ENCODE measurements at regions not wholly inside any gene's neighbourhood (a gene's known extent, or its start where the extent isn't known, plus 50 kb on each side); places are given as distances from the start of the nearest gene placed in this dataset.

GRCh38 chr15:70323111-70323851 is 225.6 kb upstream of the TLE3 start:
- no peak for DNase-seq (ENCODE audit: low read depth)
- no peak for TF ChIP-seq CTCF (conservative IDR thresholded peaks at IDR 0.05; ENCODE audit: low read depth, low read length)
- no peak overlapping the region for H3K4me3 ChIP-seq (ENCODE audit: low read depth, low read length)

- no peak for DNase-seq (ENCODE audit: low read depth)
- no peak overlapping the region for H3K4me3 ChIP-seq (ENCODE audit: low read depth, low read length)
- TF ChIP-seq CTCF (conservative IDR thresholded peaks at IDR 0.05; ENCODE audit: low read depth, low read length): no peak
These were observed 224.4 kb upstream of the TLE3 start for GRCh38 chr15:70322051-70322668.

- TF ChIP-seq CTCF (conservative IDR thresholded peaks at IDR 0.05; ENCODE audit: low read depth, low read length): no peak
- no peak for DNase-seq (ENCODE audit: low read depth)
- no peak overlapping the region for H3K4me3 ChIP-seq (ENCODE audit: low read depth, low read length)
These were observed 223.6 kb upstream of the TLE3 start for GRCh38 chr15:70321172-70321819.

GRCh38 chr15:70320482-70320881 is 222.8 kb upstream of the TLE3 start:
- H3K4me3 ChIP-seq (ENCODE audit: low read depth, low read length): no peak overlapping the region
- no peak for TF ChIP-seq CTCF (conservative IDR thresholded peaks at IDR 0.05; ENCODE audit: low read depth, low read length)
- DNase-seq (ENCODE audit: low read depth): no peak

- TF ChIP-seq CTCF (conservative IDR thresholded peaks at IDR 0.05; ENCODE audit: low read depth, low read length): no peak
- H3K4me3 ChIP-seq (ENCODE audit: low read depth, low read length): no peak overlapping the region
- DNase-seq (ENCODE audit: low read depth): no peak
These were observed 222.4 kb upstream of the TLE3 start for GRCh38 chr15:70320077-70320476.

GRCh38 chr15:70319466-70319865 is 221.7 kb upstream of the TLE3 start:
- TF ChIP-seq CTCF (conservative IDR thresholded peaks at IDR 0.05; ENCODE audit: low read depth, low read length): no peak
- DNase-seq (ENCODE audit: low read depth): no peak
- no peak overlapping the region for H3K4me3 ChIP-seq (ENCODE audit: low read depth, low read length)
